Activated CD4-positive, alpha-beta T cell treated with anti-CD3 and anti-CD28 coated beads, Interleukin-2, amount 10 ng/mL, durations not matched to agents 7 days and 5 days (primary cell): ENCODE measurements at regions not wholly inside any gene's neighbourhood (a gene's known extent, or its start where the extent isn't known, plus 50 kb on each side); places are given as distances from the start of the nearest gene placed in this dataset.

Source experiments
- CTCF ChIA-PET: fragments of 350-600 bp; sonication (Branson Sonifier 250); formaldehyde crosslinking; loops from one replicate; lab custom pipeline; 2021; ENCODE audit warnings: antibody characterized with exemption; lab: Charles Lee
- POLR2A ChIA-PET: fragments of 350-600 bp; sonication (Branson Sonifier 250); formaldehyde crosslinking; loops from one replicate; lab custom pipeline; 2021; ENCODE audit warnings: antibody characterized with exemption; lab: Charles Lee
- DNase-seq: peaks from one replicate; pipeline ENCODE4 v3.0.0-alpha.2; 2020
- H3K27ac Mint-ChIP-seq: one replicate; pipeline ENCODE4 v1.8.0; 2021; ENCODE audit warnings: mild to moderate bottlenecking, moderate library complexity, mixed read lengths
- H3K27me3 Mint-ChIP-seq: one replicate; pipeline ENCODE4 v1.8.0; 2021; ENCODE audit warnings: mixed read lengths
- H3K36me3 Mint-ChIP-seq: one replicate; pipeline ENCODE4 v1.8.0; 2021; ENCODE audit warnings: low read depth, mixed read lengths
- H3K4me1 Mint-ChIP-seq: one replicate; pipeline ENCODE4 v1.8.0; 2021; ENCODE audit warnings: mixed read lengths
- H3K4me3 Mint-ChIP-seq: one replicate; pipeline ENCODE4 v1.8.0; 2021; ENCODE audit warnings: mild to moderate bottlenecking, moderate library complexity, mixed read lengths
- H3K9me3 Mint-ChIP-seq: one replicate; pipeline ENCODE4 v1.8.0; 2021; ENCODE audit warnings: mixed read lengths

GRCh38 chr12:24099576-24099975 lies 150.1 kb upstream of the SOX5 start:
- no peaks in the 10 kb centered on the region for H3K4me1 Mint-ChIP-seq
- no peaks in the 10 kb centered on the region for H3K36me3 Mint-ChIP-seq
- POLR2A ChIA-PET = no interaction called here
- no peak overlapping the region for H3K4me3 Mint-ChIP-seq
- H3K27me3 Mint-ChIP-seq = no peaks in the 10 kb centered on the region
- H3K9me3 Mint-ChIP-seq = no peaks in the 10 kb centered on the region
- CTCF ChIA-PET = no interaction called here
- no peak overlapping the region for H3K27ac Mint-ChIP-seq
- no peak for DNase-seq

GRCh38 chr12:24095245-24095644 lies 145.8 kb upstream of the SOX5 start:
- POLR2A ChIA-PET = no interaction called here
- CTCF ChIA-PET = no interaction called here
- Mint-ChIP-seq H3K36me3 (no peaks in the 10 kb centered on the region), H3K4me1 (no peaks in the 10 kb centered on the region), H3K27ac (no peak overlapping the region), H3K9me3 (no peaks in the 10 kb centered on the region), H3K4me3 (no peak overlapping the region), H3K27me3 (no peaks in the 10 kb centered on the region)
- DNase-seq = no peak

GRCh38 chr12:24089510-24089890 lies 140.0 kb upstream of the SOX5 start:
- Mint-ChIP-seq H3K4me1 (no peaks in the 10 kb centered on the region), H3K4me3 (no peak overlapping the region), H3K27ac (no peak overlapping the region), H3K27me3 (no peaks in the 10 kb centered on the region), H3K9me3 (no peaks in the 10 kb centered on the region), H3K36me3 (no peaks in the 10 kb centered on the region)
- DNase-seq = no peak
- POLR2A ChIA-PET = no interaction called here
- CTCF ChIA-PET = no interaction called here

- ChIA-PET CTCF (no interaction called here), POLR2A (no interaction called here)
- DNase-seq = no peak
- no peaks in the 10 kb centered on the region for H3K4me1 Mint-ChIP-seq
- no peak overlapping the region for H3K27ac Mint-ChIP-seq
- H3K36me3 Mint-ChIP-seq = no peaks in the 10 kb centered on the region
- H3K9me3 Mint-ChIP-seq = no peaks in the 10 kb centered on the region
- no peak overlapping the region for H3K4me3 Mint-ChIP-seq
- no peaks in the 10 kb centered on the region for H3K27me3 Mint-ChIP-seq
These were observed 139.5 kb upstream of the SOX5 start for GRCh38 chr12:24088751-24089509.

GRCh38 chr12:24087294-24087693 lies 137.8 kb upstream of the SOX5 start:
- ChIA-PET CTCF (no interaction called here), POLR2A (no interaction called here)
- H3K27ac Mint-ChIP-seq = no peak overlapping the region
- H3K4me3 Mint-ChIP-seq = no peak overlapping the region
- H3K4me1 Mint-ChIP-seq = no peaks in the 10 kb centered on the region
- no peaks in the 10 kb centered on the region for H3K27me3 Mint-ChIP-seq
- no peaks in the 10 kb centered on the region for H3K9me3 Mint-ChIP-seq
- H3K36me3 Mint-ChIP-seq = no peaks in the 10 kb centered on the region
- DNase-seq = no peak

- Mint-ChIP-seq H3K4me3 (no peak overlapping the region), H3K4me1 (no peaks in the 10 kb centered on the region), H3K9me3 (no peaks in the 10 kb centered on the region), H3K36me3 (no peaks in the 10 kb centered on the region), H3K27me3 (no peaks in the 10 kb centered on the region), H3K27ac (no peak overlapping the region)
- no peak for DNase-seq
- CTCF ChIA-PET = no interaction called here
- POLR2A ChIA-PET = no interaction called here
These were observed 135.3 kb upstream of the SOX5 start for GRCh38 chr12:24084800-24085199.

GRCh38 chr12:24083838-24084237 lies 134.4 kb upstream of the SOX5 start:
- no peaks in the 10 kb centered on the region for H3K4me1 Mint-ChIP-seq
- no peak overlapping the region for H3K4me3 Mint-ChIP-seq
- ChIA-PET POLR2A (no interaction called here), CTCF (no interaction called here)
- no peaks in the 10 kb centered on the region for H3K27me3 Mint-ChIP-seq
- H3K36me3 Mint-ChIP-seq = no peaks in the 10 kb centered on the region
- no peaks in the 10 kb centered on the region for H3K9me3 Mint-ChIP-seq
- no peak overlapping the region for H3K27ac Mint-ChIP-seq
- no peak for DNase-seq

GRCh38 chr12:24081606-24082005 lies 132.1 kb upstream of the SOX5 start:
- Mint-ChIP-seq H3K27ac (no peak overlapping the region), H3K36me3 (no peaks in the 10 kb centered on the region), H3K4me3 (no peak overlapping the region), H3K9me3 (no peaks in the 10 kb centered on the region), H3K27me3 (no peaks in the 10 kb centered on the region), H3K4me1 (no peaks in the 10 kb centered on the region)
- ChIA-PET CTCF (no interaction called here), POLR2A (no interaction called here)
- no peak for DNase-seq

- CTCF ChIA-PET = no interaction called here
- no peak overlapping the region for H3K27ac Mint-ChIP-seq
- H3K4me1 Mint-ChIP-seq = no peaks in the 10 kb centered on the region
These were observed 131.6 kb upstream of the SOX5 start for GRCh38 chr12:24081092-24081529.

GRCh38 chr12:24080465-24080864 lies 131.0 kb upstream of the SOX5 start:
- Mint-ChIP-seq H3K4me3 (no peak overlapping the region), H3K27ac (no peak overlapping the region), H3K27me3 (no peaks in the 10 kb centered on the region), H3K4me1 (no peaks in the 10 kb centered on the region), H3K36me3 (no peaks in the 10 kb centered on the region), H3K9me3 (no peaks in the 10 kb centered on the region)
- ChIA-PET CTCF (no interaction called here), POLR2A (no interaction called here)
- no peak for DNase-seq

More at GRCh38 chr12:24081092-24081529, 131.6 kb upstream of the SOX5 start:
- POLR2A ChIA-PET = no interaction called here
- Mint-ChIP-seq H3K4me3 (no peak overlapping the region), H3K27me3 (no peaks in the 10 kb centered on the region), H3K9me3 (no peaks in the 10 kb centered on the region), H3K36me3 (no peaks in the 10 kb centered on the region)
- no peak for DNase-seq

- Mint-ChIP-seq H3K9me3 (no peaks in the 10 kb centered on the region), H3K27ac (no peak overlapping the region), H3K4me3 (no peak overlapping the region), H3K36me3 (no peaks in the 10 kb centered on the region), H3K27me3 (no peaks in the 10 kb centered on the region), H3K4me1 (no peaks in the 10 kb centered on the region)
- POLR2A ChIA-PET = no interaction called here
- CTCF ChIA-PET = no interaction called here
- DNase-seq = no peak
These were observed 129.6 kb upstream of the SOX5 start for GRCh38 chr12:24079083-24079482.

GRCh38 chr12:24078318-24078765 lies 128.9 kb upstream of the SOX5 start:
- no peaks in the 10 kb centered on the region for H3K27me3 Mint-ChIP-seq
- H3K36me3 Mint-ChIP-seq = no peaks in the 10 kb centered on the region
- no peak for DNase-seq
- no peak overlapping the region for H3K27ac Mint-ChIP-seq
- POLR2A ChIA-PET = no interaction called here
- H3K9me3 Mint-ChIP-seq = no peaks in the 10 kb centered on the region
- CTCF ChIA-PET = no interaction called here
- H3K4me1 Mint-ChIP-seq = no peaks in the 10 kb centered on the region
- H3K4me3 Mint-ChIP-seq = no peak overlapping the region

GRCh38 chr12:24077161-24077560 lies 127.7 kb upstream of the SOX5 start:
- H3K27me3 Mint-ChIP-seq = no peaks in the 10 kb centered on the region
- POLR2A ChIA-PET = no interaction called here
- CTCF ChIA-PET = no interaction called here
- H3K36me3 Mint-ChIP-seq = no peaks in the 10 kb centered on the region
- no peak for DNase-seq
- H3K4me1 Mint-ChIP-seq = no peaks in the 10 kb centered on the region
- no peak overlapping the region for H3K27ac Mint-ChIP-seq
- H3K9me3 Mint-ChIP-seq = no peaks in the 10 kb centered on the region
- no peak overlapping the region for H3K4me3 Mint-ChIP-seq

GRCh38 chr12:24075650-24076049 lies 126.2 kb upstream of the SOX5 start:
- H3K27ac Mint-ChIP-seq = no peak overlapping the region
- no peaks in the 10 kb centered on the region for H3K4me1 Mint-ChIP-seq
- POLR2A ChIA-PET = no interaction called here
- CTCF ChIA-PET = no interaction called here
- H3K36me3 Mint-ChIP-seq = no peaks in the 10 kb centered on the region
- no peaks in the 10 kb centered on the region for H3K9me3 Mint-ChIP-seq
- no peak for DNase-seq
- H3K27me3 Mint-ChIP-seq = no peaks in the 10 kb centered on the region
- no peak overlapping the region for H3K4me3 Mint-ChIP-seq
